ENCODE measurements at regions not wholly inside any gene's neighbourhood (a gene's known extent, or its start where the extent isn't known, plus 50 kb on each side); places are given as distances from the start of the nearest gene placed in this dataset.

- TF ChIP-seq CTCF (IDR thresholded peaks at IDR 0.05) (peak; percentile 25 to 49 (median 36)), POLR2A (IDR thresholded peaks at IDR 0.05) (no peak)
Measured at GRCh38 chr5:42005561-42006153, 80.6 kb downstream of the FBXO4 start.

Data from uterus (tissue), 2 donors.